ENCODE measurements at regions not wholly inside any gene's neighbourhood (a gene's known extent, or its start where the extent isn't known, plus 50 kb on each side); places are given as distances from the start of the nearest gene placed in this dataset.

DNA sequence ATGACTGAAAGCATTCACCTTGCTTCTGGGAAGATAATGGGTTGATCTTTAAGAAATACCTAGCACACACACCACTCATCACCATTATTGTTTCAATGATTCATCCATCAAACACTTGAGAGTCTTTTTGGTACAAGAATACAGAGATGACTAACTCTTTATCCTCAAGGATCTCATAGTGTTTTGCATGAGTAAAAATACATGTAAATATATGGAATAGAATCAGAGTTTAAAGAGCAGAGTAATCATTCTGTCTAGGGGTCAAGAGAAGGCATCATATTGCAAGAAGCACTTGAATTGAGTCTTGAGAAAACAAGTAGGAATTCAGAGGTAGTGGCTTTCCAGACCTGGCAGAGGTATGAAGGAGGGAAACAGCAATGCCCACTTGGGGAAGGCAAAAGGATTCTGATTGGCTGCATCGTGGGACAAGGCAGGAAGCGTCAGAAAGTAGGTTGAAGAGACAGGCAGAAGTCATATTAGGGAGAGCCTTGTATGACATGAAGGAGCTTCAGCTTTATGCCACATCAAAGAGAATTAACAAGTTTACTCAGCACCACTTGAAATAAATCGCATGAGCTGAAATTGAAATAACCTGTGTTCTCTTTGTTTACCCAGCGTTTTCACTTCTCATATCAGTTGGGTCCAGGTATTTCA, 542.5 kb downstream of the TLE1 start (continued):
- TF ChIP-seq JUN (IDR thresholded peaks at IDR 0.05; ENCODE audit: low read depth, low read length) (no peak), TEAD4 (IDR thresholded peaks at IDR 0.05; ENCODE audit: low read depth, low read length) (no peak)
- TF ChIP-seq, protein P1, sequence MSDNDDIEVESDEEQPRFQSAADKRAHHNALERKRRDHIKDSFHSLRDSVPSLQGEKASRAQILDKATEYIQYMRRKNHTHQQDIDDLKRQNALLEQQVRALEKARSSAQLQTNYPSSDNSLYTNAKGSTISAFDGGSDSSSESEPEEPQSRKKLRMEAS (IDR thresholded peaks at IDR 0.05) = no peak
